KMS-11 (cell line): ENCODE measurements at regions not wholly inside any gene's neighbourhood (a gene's known extent, or its start where the extent isn't known, plus 50 kb on each side); places are given as distances from the start of the nearest gene placed in this dataset.

Source experiments
- H2AFZ ChIP-seq: fragments of 200-600 bp; sonication (generic); 2 replicates; pipeline ENCODE4 v1.6.1; 2016; ENCODE audit warnings: antibody characterized with exemption, mixed run types, low read depth
- H3K27ac ChIP-seq: fragments of 200-600 bp; sonication (generic); 2 replicates; pipeline ENCODE4 v1.6.1; 2016; ENCODE audit warnings: mild to moderate bottlenecking, mixed run types
- H3K27me3 ChIP-seq: fragments of 200-600 bp; sonication (generic); 2 replicates; pipeline ENCODE4 v1.6.1; 2017; ENCODE audit warnings: mild to moderate bottlenecking, low read depth, mixed run types, moderate library complexity; ENCODE audit not compliant: insufficient read depth
- H3K36me3 ChIP-seq: fragments of 200-600 bp; sonication (generic); 2 replicates; pipeline ENCODE4 v1.6.1; 2017; ENCODE audit warnings: mild to moderate bottlenecking, mixed run types; ENCODE audit not compliant: insufficient read depth
- H3K4me1 ChIP-seq: fragments of 200-600 bp; sonication (generic); 2 replicates; pipeline ENCODE4 v1.6.1; 2016; ENCODE audit warnings: mild to moderate bottlenecking, low read depth, mixed run types; ENCODE audit not compliant: poor library complexity, severe bottlenecking
- H3K4me2 ChIP-seq: fragments of 200-600 bp; sonication (generic); 2 replicates; pipeline ENCODE4 v1.7.0; 2016; ENCODE audit warnings: mild to moderate bottlenecking, mixed run types
- H3K4me3 ChIP-seq: fragments of 200-600 bp; sonication (generic); IDR thresholded peaks from 2 replicates; pipeline ENCODE4 v1.6.1; 2017; ENCODE audit warnings: low read depth, low read length, mixed read lengths; ENCODE audit not compliant: insufficient read depth
- H3K79me2 ChIP-seq: fragments of 200-600 bp; sonication (generic); 2 replicates; pipeline ENCODE4 v1.6.1; 2016; ENCODE audit warnings: low read depth, mixed run types; ENCODE audit not compliant: insufficient read depth
- H3K9ac ChIP-seq: fragments of 200-600 bp; sonication (generic); 2 replicates; pipeline ENCODE4 v1.6.1; 2016; ENCODE audit warnings: mild to moderate bottlenecking, mixed run types
- H4K20me1 ChIP-seq: fragments of 200-600 bp; sonication (generic); 2 replicates; pipeline ENCODE4 v1.6.1; 2016; ENCODE audit warnings: mild to moderate bottlenecking, mixed run types; ENCODE audit not compliant: insufficient read depth
- TF ChIP-seq, protein P1 (sequence below): fragments of 200-600 bp; sonication (generic); conservative IDR thresholded peaks from 2 replicates; pipeline ENCODE4 v1.6.1; 2017; ENCODE audit warnings: low read depth, mild to moderate bottlenecking, antibody characterized with exemption, low read length, moderate library complexity, mixed read lengths

DNA sequence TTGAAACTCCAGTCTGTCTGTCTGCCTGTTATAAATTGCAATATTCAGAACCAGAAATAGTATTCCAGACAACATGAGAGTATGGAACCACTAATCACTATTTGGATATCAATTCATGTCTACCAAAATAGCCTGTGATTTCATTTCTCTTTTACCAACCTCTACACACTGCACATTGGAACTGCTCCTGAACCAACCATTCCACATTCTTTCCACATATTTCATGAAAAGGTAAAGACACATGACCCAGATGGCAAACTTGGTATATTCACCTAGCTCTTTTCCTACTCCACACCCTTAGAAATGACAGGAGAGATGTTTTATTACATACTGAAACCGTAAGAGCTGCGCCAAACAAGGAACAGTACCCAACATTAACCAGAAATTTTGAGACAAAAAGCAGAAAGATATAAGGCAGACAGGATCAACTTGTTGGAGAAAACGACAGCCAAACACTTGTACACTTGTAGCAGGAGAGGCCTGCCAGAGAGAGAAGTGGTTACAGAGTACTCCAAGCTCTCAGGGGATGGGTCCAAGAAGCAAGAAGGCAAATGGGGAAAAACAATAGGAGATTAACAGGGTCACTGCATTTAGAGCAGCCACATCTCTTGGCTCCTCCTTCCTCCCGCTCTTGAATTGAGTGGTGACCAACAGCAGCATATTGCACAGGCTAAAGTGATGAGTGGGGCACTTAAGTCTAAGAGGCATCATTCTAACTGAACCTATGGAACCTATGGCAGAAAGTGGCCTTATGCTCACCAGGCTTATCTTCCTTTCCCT lies 148.7 kb downstream of the SETD4 start:
- Histone ChIP-seq H3K4me3 (no peak overlapping the region), H3K4me2 (no peak overlapping the region), H4K20me1 (no peaks in the 10 kb centered on the region), H3K27me3 (no peaks in the 10 kb centered on the region), H3K27ac (no peak overlapping the region), H3K36me3 (no peaks in the 10 kb centered on the region), H3K4me1 (no peaks in the 10 kb centered on the region), H2AFZ (no peak overlapping the region), H3K9ac (no peak overlapping the region), H3K79me2 (no peaks in the 10 kb centered on the region)
- TF ChIP-seq, protein P1, sequence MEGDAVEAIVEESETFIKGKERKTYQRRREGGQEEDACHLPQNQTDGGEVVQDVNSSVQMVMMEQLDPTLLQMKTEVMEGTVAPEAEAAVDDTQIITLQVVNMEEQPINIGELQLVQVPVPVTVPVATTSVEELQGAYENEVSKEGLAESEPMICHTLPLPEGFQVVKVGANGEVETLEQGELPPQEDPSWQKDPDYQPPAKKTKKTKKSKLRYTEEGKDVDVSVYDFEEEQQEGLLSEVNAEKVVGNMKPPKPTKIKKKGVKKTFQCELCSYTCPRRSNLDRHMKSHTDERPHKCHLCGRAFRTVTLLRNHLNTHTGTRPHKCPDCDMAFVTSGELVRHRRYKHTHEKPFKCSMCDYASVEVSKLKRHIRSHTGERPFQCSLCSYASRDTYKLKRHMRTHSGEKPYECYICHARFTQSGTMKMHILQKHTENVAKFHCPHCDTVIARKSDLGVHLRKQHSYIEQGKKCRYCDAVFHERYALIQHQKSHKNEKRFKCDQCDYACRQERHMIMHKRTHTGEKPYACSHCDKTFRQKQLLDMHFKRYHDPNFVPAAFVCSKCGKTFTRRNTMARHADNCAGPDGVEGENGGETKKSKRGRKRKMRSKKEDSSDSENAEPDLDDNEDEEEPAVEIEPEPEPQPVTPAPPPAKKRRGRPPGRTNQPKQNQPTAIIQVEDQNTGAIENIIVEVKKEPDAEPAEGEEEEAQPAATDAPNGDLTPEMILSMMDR, result no peak

- Histone ChIP-seq H3K27me3 (no peaks in the 10 kb centered on the region), H3K4me3 (no peak overlapping the region), H3K27ac (no peak overlapping the region), H3K4me2 (no peak overlapping the region), H2AFZ (no peak overlapping the region), H3K4me1 (no peaks in the 10 kb centered on the region), H4K20me1 (no peaks in the 10 kb centered on the region), H3K79me2 (no peaks in the 10 kb centered on the region), H3K9ac (no peak overlapping the region), H3K36me3 (no peaks in the 10 kb centered on the region)
- TF ChIP-seq, protein P1, result no peak
These were observed 150.7 kb downstream of the SETD4 start for GRCh38 chr21:35909456-35910223.

- H2AFZ ChIP-seq, result no peak overlapping the region
These were observed 151.8 kb downstream of the SETD4 start for GRCh38 chr21:35908311-35909078.

DNA sequence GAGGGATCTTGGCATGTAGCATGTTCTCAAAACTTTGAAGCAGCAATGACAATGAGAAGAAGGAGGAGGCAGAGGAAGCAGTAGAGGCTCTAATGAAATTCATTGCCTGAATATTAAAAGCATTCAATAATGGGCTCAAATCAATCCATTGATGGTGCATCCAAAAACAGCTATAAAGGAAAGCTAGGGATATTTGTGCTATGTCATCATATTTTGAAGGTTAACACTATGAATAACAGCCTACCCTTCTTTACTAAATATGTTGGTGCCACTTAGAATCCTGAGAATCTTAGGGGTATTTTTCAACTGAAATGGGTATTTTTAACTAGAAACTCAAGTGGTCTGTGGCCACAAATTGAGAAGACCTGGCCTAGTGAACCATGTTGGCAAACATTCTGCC lies 153.7 kb downstream of the SETD4 start:
- H4K20me1 ChIP-seq, result no peaks in the 10 kb centered on the region
- TF ChIP-seq, protein P1, result no peak

More at GRCh38 chr21:35908311-35909078, 151.8 kb downstream of the SETD4 start:
- Histone ChIP-seq H3K4me2 (no peak overlapping the region), H3K27me3 (no peaks in the 10 kb centered on the region), H3K9ac (no peak overlapping the region), H3K4me1 (no peaks in the 10 kb centered on the region), H3K27ac (no peak overlapping the region), H3K4me3 (no peak overlapping the region), H3K36me3 (no peaks in the 10 kb centered on the region), H3K79me2 (no peaks in the 10 kb centered on the region), H4K20me1 (no peaks in the 10 kb centered on the region)
- TF ChIP-seq, protein P1, result no peak

More for the DNA sequence above, 153.7 kb downstream of the SETD4 start:
- H3K79me2 ChIP-seq, result no peaks in the 10 kb centered on the region
- H3K4me2 ChIP-seq, result no peak overlapping the region
- no peaks in the 10 kb centered on the region for H3K27me3 ChIP-seq
- no peak overlapping the region for H3K27ac ChIP-seq
- no peak overlapping the region for H3K9ac ChIP-seq
- H3K4me1 ChIP-seq, result no peaks in the 10 kb centered on the region
- H3K4me3 ChIP-seq, result no peak overlapping the region
- no peaks in the 10 kb centered on the region for H3K36me3 ChIP-seq
- H2AFZ ChIP-seq, result no peak overlapping the region
